NB4 (cell line): ENCODE measurements at regions not wholly inside any gene's neighbourhood (a gene's known extent, or its start where the extent isn't known, plus 50 kb on each side); places are given as distances from the start of the nearest gene placed in this dataset.
"Not testable (repeated sequence)": the region's sequence is repeated elsewhere in the genome, so short reads cannot be mapped to it uniquely, and the experiment has no call there.

Experiments
- MAX ChIP-seq: IDR thresholded peaks from 2 replicates; pipeline ENCODE4 v1.6.1; 2011; ENCODE audit warnings: low read depth, low read length
- POLR2A ChIP-seq: IDR thresholded peaks from 2 replicates; pipeline ENCODE4 v1.6.1; 2011; ENCODE audit warnings: mild to moderate bottlenecking; ENCODE audit not compliant: insufficient read length; ENCODE audit errors: extremely low read depth
- TF ChIP-seq, protein P1 (sequence below): IDR thresholded peaks from one replicate; pipeline ENCODE4 v1.5.1; 2012; ENCODE audit warnings: low read depth, low read length

DNA sequence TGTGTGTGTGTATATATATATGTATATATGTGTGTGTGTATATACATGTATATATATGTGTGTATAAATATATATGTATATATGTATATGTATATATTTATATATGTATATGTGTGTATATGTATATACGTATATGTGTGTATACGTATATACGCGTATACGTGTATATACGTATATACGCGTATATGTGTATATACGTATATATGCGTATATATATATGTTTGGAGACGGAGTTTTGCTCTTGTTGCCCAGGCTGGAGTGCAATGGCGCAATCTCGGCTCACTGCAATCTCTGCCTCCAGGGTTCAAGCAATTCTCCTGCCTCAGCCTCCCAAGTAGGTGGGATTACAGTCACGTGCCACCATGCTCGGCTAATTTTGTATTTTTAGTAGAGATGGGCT, 212.6 kb downstream of the KCNJ2 start:
- TF ChIP-seq, protein P1, sequence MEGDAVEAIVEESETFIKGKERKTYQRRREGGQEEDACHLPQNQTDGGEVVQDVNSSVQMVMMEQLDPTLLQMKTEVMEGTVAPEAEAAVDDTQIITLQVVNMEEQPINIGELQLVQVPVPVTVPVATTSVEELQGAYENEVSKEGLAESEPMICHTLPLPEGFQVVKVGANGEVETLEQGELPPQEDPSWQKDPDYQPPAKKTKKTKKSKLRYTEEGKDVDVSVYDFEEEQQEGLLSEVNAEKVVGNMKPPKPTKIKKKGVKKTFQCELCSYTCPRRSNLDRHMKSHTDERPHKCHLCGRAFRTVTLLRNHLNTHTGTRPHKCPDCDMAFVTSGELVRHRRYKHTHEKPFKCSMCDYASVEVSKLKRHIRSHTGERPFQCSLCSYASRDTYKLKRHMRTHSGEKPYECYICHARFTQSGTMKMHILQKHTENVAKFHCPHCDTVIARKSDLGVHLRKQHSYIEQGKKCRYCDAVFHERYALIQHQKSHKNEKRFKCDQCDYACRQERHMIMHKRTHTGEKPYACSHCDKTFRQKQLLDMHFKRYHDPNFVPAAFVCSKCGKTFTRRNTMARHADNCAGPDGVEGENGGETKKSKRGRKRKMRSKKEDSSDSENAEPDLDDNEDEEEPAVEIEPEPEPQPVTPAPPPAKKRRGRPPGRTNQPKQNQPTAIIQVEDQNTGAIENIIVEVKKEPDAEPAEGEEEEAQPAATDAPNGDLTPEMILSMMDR: not testable (repeated sequence)
- TF ChIP-seq POLR2A, MAX: not testable (repeated sequence)
